HG03469 (cell line): ENCODE measurements at regions not wholly inside any gene's neighbourhood (a gene's known extent, or its start where the extent isn't known, plus 50 kb on each side); places are given as distances from the start of the nearest gene placed in this dataset.
"Not testable (repeated sequence)": the region's sequence is repeated elsewhere in the genome, so short reads cannot be mapped to it uniquely, and the experiment has no call there.

Source experiments
- ATAC-seq: cut with Tn5 transposase; IDR thresholded peaks from one replicate; pipeline ENCODE4 v1.9.1; 2021; ENCODE audit warnings: mild to moderate bottlenecking, moderate library complexity, moderate number of reproducible peaks; ENCODE audit not compliant: unreplicated experiment

- no peak for ATAC-seq
Observed at GRCh38 chrX:129091097-129091496, 432.2 kb downstream of the SMARCA1 start.

- ATAC-seq: no peak
Observed at GRCh38 chrX:129086802-129087201, 436.5 kb downstream of the SMARCA1 start.

GRCh38 chrX:129084291-129084690 is 439.0 kb downstream of the SMARCA1 start:
- ATAC-seq: not testable (repeated sequence)

- no peak for ATAC-seq
Observed at GRCh38 chrX:129077424-129078170, 445.7 kb downstream of the SMARCA1 start.

GRCh38 chrX:129071390-129071789 is 451.9 kb downstream of the SMARCA1 start:
- ATAC-seq: no peak

- no peak for ATAC-seq
Observed at GRCh38 chrX:129065895-129066294, 457.4 kb downstream of the SMARCA1 start.

- no peak for ATAC-seq
Observed at GRCh38 chrX:129058405-129058804, 464.9 kb downstream of the SMARCA1 start.

- ATAC-seq: no peak
Observed at GRCh38 chrX:129043138-129043537, 480.2 kb downstream of the SMARCA1 start.

- no peak for ATAC-seq
Observed at GRCh38 chrX:129041319-129041718, 482.0 kb downstream of the SMARCA1 start.

GRCh38 chrX:129040124-129040523 is 483.2 kb downstream of the SMARCA1 start:
- no peak for ATAC-seq

- ATAC-seq: no peak
Observed at GRCh38 chrX:129039176-129039575, 484.1 kb downstream of the SMARCA1 start.

- ATAC-seq: no peak
Observed at GRCh38 chrX:129037389-129037788, 485.9 kb downstream of the SMARCA1 start.

GRCh38 chrX:129035180-129035579 is 488.1 kb downstream of the SMARCA1 start:
- no peak for ATAC-seq

- no peak for ATAC-seq
Observed at GRCh38 chrX:129034196-129034595, 489.1 kb downstream of the SMARCA1 start.

- ATAC-seq: no peak
Observed at GRCh38 chrX:129026202-129026601, 497.1 kb downstream of the SMARCA1 start.

- ATAC-seq: no peak
Observed at GRCh38 chrX:129025376-129025775, 497.9 kb downstream of the SMARCA1 start.

GRCh38 chrX:129019412-129019811 is 503.9 kb downstream of the SMARCA1 start:
- no peak for ATAC-seq

- ATAC-seq: no peak
Observed at GRCh38 chrX:129015381-129015780, 507.9 kb downstream of the SMARCA1 start.

GRCh38 chrX:129013574-129013973 is 509.7 kb downstream of the SMARCA1 start:
- no peak for ATAC-seq

- no peak for ATAC-seq
Observed at GRCh38 chrX:129007631-129008030, 515.7 kb downstream of the SMARCA1 start.

- ATAC-seq: no peak
Observed at GRCh38 chrX:129006491-129006890, 516.8 kb downstream of the SMARCA1 start.

GRCh38 chrX:129000797-129001196 is 522.5 kb downstream of the SMARCA1 start:
- no peak for ATAC-seq

- ATAC-seq: no peak
Observed at GRCh38 chrX:129000018-129000417, 523.3 kb downstream of the SMARCA1 start.
